Astrocyte of the spinal cord (primary cell): ENCODE measurements at regions not wholly inside any gene's neighbourhood (a gene's known extent, or its start where the extent isn't known, plus 50 kb on each side); places are given as distances from the start of the nearest gene placed in this dataset.

ENCODE experiments used
- DNase-seq: peaks from one replicate; pipeline ENCODE4 v3.0.0; 2011; ENCODE audit warnings: low read depth, low spot score
- H3K4me3 ChIP-seq: 2 replicates; pipeline ENCODE4 v1.5.1; 2011; ENCODE audit warnings: low read depth, mild to moderate bottlenecking, low read length, moderate library complexity
- CTCF ChIP-seq: IDR thresholded peaks from 2 replicates; pipeline ENCODE4 v1.5.1; 2012; ENCODE audit warnings: low read depth, mild to moderate bottlenecking, low read length, inconsistent platforms
- in situ Hi-C: cut with HindIII; loops from 2 replicates; pipeline ENCODE4 v1.10.0; 2017; ENCODE audit warnings: low sequenced_read_pairs

DNA sequence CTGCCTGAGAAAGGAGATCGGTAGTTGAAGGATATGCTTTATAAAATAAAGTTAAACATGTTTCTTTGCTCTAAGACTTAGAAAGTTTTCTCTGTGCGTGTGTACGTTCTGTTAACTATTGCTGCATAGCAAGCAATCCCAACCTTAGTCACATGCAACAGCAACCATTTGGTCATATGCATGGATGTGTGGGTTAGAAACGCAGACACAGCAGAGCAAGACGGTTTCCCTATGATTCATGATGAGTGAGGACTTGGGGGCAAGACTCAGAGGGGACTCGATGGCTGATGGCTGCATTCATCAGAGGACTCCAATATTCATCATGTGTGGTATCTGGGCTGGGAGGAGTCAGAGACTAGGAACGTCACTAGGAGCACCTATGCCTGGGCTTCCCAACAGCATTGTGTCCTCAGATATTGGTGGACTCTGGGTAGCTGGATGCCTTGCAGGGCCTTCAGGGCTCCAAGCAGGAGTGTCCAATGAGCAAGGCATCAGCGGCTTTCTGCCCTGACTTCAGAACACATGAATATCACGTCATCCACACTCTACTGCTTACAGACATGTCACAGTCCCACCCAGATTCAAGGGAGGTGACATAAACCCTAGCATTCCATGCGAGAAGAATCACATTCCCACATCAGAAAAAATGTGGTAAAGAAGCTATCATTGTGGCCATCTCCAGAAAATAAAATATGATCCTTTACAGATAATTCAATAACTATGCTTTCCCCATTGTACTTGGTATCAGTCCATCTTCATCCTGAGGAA, 731.2 kb downstream of the TNS3 start:
- no peak for TF ChIP-seq CTCF
- no peak for DNase-seq
- in situ Hi-C loops = no loop called here
- H3K4me3 ChIP-seq = no peak overlapping the region

- in situ Hi-C loops = no loop called here
- DNase-seq = no peak
These were observed 733.0 kb downstream of the TNS3 start for GRCh38 chr7:46848944-46849343.

GRCh38 chr7:46848311-46848710, 733.6 kb downstream of the TNS3 start:
- in situ Hi-C loops = no loop called here
- no peak for TF ChIP-seq CTCF
- H3K4me3 ChIP-seq = no peak overlapping the region
- DNase-seq = no peak

More at GRCh38 chr7:46848944-46849343, 733.0 kb downstream of the TNS3 start:
- no peak overlapping the region for H3K4me3 ChIP-seq
- TF ChIP-seq CTCF = no peak

DNA sequence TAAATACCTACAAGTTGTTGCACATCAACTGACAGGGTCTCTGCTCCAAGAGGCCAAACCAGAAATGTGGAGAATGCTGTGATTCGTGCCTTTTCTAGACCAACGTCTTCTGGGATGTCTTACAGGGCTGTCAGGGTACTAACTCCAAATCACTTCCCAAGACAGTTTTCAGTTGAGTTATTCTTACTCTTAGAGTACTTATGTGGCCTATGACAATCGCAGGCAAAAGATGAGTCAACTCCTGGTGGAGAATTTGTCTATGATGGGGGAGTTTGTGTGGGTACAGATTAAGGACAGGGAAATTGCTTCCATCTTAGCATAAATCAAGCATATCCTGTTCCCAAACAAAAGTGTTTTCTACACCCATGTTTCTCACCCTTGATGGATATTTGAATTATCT, 734.8 kb downstream of the TNS3 start:
- H3K4me3 ChIP-seq = no peak overlapping the region
- in situ Hi-C loops = no loop called here
- TF ChIP-seq CTCF = no peak
- DNase-seq = no peak

GRCh38 chr7:46844486-46844885, 737.4 kb downstream of the TNS3 start:
- H3K4me3 ChIP-seq = no peak overlapping the region
- peak; percentile 69 for DNase-seq
- TF ChIP-seq CTCF = no peak
- in situ Hi-C loops = no loop called here

DNA sequence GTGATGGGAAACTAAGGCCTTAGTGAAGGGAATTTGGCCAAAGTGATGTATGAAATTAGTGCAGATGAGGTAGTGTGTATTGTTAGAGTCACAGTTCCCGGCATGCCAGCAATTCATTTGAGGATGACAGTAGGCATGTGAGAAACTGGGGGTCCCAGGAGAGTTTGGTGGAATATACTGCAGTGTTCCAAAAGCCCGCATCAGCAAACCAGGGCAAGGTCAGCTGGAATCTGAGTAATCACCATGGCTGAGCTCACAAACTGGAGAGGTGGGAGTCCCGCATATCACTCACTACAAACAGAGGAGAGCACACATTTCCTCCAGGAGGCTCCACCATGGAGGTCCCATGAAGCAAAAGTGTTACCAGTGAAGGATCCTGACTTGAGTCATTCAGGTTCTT, 740.7 kb downstream of the TNS3 start:
- no peak for DNase-seq
- no peak overlapping the region for H3K4me3 ChIP-seq
- in situ Hi-C loops = no loop called here
- TF ChIP-seq CTCF = no peak

GRCh38 chr7:46839651-46840050, 742.3 kb downstream of the TNS3 start:
- H3K4me3 ChIP-seq = no peak overlapping the region
- TF ChIP-seq CTCF = no peak
- in situ Hi-C loops = no loop called here
- DNase-seq = peak; percentile 44
